ENCODE measurements at regions not wholly inside any gene's neighbourhood (a gene's known extent, or its start where the extent isn't known, plus 50 kb on each side); places are given as distances from the start of the nearest gene placed in this dataset.

- TF ChIP-seq CTCF (IDR thresholded peaks at IDR 0.05; ENCODE audit: poor library complexity, severe bottlenecking), result no peak
- no peak for TF ChIP-seq EP300 (conservative IDR thresholded peaks at IDR 0.05; ENCODE audit: poor library complexity, severe bottlenecking)
- no peak for TF ChIP-seq MXI1 (conservative IDR thresholded peaks at IDR 0.05; ENCODE audit: poor library complexity, severe bottlenecking)
- TF ChIP-seq POLR2AphosphoS5 (IDR thresholded peaks at IDR 0.05), result no peak
- TF ChIP-seq REST (IDR thresholded peaks at IDR 0.05; ENCODE audit: borderline replicate concordance), result no peak
- no peak for TF ChIP-seq SMC3 (conservative IDR thresholded peaks at IDR 0.05; ENCODE audit: poor library complexity)
Observed at GRCh38 chr12:42744539-42745182, 155.1 kb upstream of the PRICKLE1 start.
